KMS-11 (cell line): ENCODE measurements at regions not wholly inside any gene's neighbourhood (a gene's known extent, or its start where the extent isn't known, plus 50 kb on each side); places are given as distances from the start of the nearest gene placed in this dataset.

Experiments
- H2AFZ ChIP-seq: fragments of 200-600 bp; sonication (generic); 2 replicates; pipeline ENCODE4 v1.6.1; 2016; ENCODE audit warnings: antibody characterized with exemption, mixed run types, low read depth
- H3K27ac ChIP-seq: fragments of 200-600 bp; sonication (generic); 2 replicates; pipeline ENCODE4 v1.6.1; 2016; ENCODE audit warnings: mild to moderate bottlenecking, mixed run types
- H3K27me3 ChIP-seq: fragments of 200-600 bp; sonication (generic); 2 replicates; pipeline ENCODE4 v1.6.1; 2017; ENCODE audit warnings: mild to moderate bottlenecking, low read depth, mixed run types, moderate library complexity; ENCODE audit not compliant: insufficient read depth
- H3K36me3 ChIP-seq: fragments of 200-600 bp; sonication (generic); 2 replicates; pipeline ENCODE4 v1.6.1; 2017; ENCODE audit warnings: mild to moderate bottlenecking, mixed run types; ENCODE audit not compliant: insufficient read depth
- H3K4me1 ChIP-seq: fragments of 200-600 bp; sonication (generic); 2 replicates; pipeline ENCODE4 v1.6.1; 2016; ENCODE audit warnings: mild to moderate bottlenecking, low read depth, mixed run types; ENCODE audit not compliant: poor library complexity, severe bottlenecking
- H3K4me2 ChIP-seq: fragments of 200-600 bp; sonication (generic); 2 replicates; pipeline ENCODE4 v1.7.0; 2016; ENCODE audit warnings: mild to moderate bottlenecking, mixed run types
- H3K4me3 ChIP-seq: fragments of 200-600 bp; sonication (generic); IDR thresholded peaks from 2 replicates; pipeline ENCODE4 v1.6.1; 2017; ENCODE audit warnings: low read depth, low read length, mixed read lengths; ENCODE audit not compliant: insufficient read depth
- H3K79me2 ChIP-seq: fragments of 200-600 bp; sonication (generic); 2 replicates; pipeline ENCODE4 v1.6.1; 2016; ENCODE audit warnings: low read depth, mixed run types; ENCODE audit not compliant: insufficient read depth
- H3K9ac ChIP-seq: fragments of 200-600 bp; sonication (generic); 2 replicates; pipeline ENCODE4 v1.6.1; 2016; ENCODE audit warnings: mild to moderate bottlenecking, mixed run types
- H4K20me1 ChIP-seq: fragments of 200-600 bp; sonication (generic); 2 replicates; pipeline ENCODE4 v1.6.1; 2016; ENCODE audit warnings: mild to moderate bottlenecking, mixed run types; ENCODE audit not compliant: insufficient read depth
- CTCF ChIP-seq: fragments of 200-600 bp; sonication (generic); conservative IDR thresholded peaks from 2 replicates; pipeline ENCODE4 v1.6.1; 2017; ENCODE audit warnings: low read depth, mild to moderate bottlenecking, antibody characterized with exemption, low read length, moderate library complexity, mixed read lengths

DNA sequence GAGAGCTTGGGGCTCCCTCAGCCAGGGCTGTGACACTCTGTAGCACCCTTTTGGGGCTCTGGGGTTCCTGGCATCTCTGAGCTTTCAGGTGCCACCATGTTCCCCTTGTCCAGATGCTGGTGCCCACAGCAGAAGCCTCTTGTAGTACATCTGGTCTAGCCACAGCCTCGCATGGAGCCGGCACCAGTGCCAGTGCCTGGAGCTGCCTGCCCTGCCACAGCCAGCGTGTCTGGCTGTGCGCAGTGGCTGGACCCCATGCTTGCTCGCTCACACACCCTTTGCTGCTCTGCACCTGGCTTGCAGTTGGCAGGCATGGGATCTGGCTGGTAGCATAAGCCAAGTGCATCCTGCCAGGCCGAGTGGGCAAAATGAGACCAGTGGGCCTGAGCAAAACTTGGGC, 744.8 kb upstream of the GBE1 start:
- H3K4me1 ChIP-seq = no peaks in the 10 kb centered on the region
- no peaks in the 10 kb centered on the region for H3K36me3 ChIP-seq
- no peak overlapping the region for H3K9ac ChIP-seq
- H2AFZ ChIP-seq = no peak overlapping the region
- no peak overlapping the region for H3K27ac ChIP-seq
- H3K27me3 ChIP-seq = no peaks in the 10 kb centered on the region
- no peaks in the 10 kb centered on the region for H3K79me2 ChIP-seq
- no peaks in the 10 kb centered on the region for H4K20me1 ChIP-seq
- H3K4me3 ChIP-seq = no peak overlapping the region
- H3K4me2 ChIP-seq = no peak overlapping the region
- TF ChIP-seq CTCF = no peak

DNA sequence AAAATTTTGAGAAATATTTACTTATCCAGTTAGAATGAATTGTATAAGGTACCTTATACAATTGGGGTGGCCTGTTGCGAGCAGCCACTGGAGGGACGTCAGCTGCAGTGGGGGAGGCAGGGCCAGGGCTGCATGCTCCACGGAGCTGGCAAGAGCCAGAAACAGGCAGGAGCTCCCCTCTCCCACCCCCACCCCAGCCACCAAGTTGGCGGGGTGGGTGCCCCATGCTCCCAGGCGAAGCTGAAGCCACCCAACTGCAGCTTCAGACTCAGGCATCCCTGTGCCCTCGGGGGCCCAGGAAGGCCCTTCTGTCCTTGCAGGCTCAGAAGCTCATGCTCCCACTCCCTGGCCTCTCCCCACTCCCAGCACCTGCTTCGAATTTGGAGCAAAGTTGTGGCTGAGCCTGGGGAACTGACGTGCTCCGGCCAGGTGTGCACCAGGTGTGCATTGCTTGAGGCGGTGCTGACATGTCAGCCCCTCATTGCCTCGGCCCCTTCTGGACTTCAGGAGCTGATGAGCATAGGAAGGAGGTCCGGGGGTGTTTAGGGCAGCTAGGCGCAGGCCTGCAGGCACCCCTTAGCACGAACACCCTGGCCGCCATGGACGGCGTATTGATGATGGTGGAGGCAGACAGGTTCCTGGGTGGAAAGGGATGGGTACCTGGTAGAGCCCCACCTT, 743.8 kb upstream of the GBE1 start:
- H3K36me3 ChIP-seq = no peaks in the 10 kb centered on the region
- H3K79me2 ChIP-seq = no peaks in the 10 kb centered on the region
- H4K20me1 ChIP-seq = no peaks in the 10 kb centered on the region
- no peak overlapping the region for H3K27ac ChIP-seq
- TF ChIP-seq CTCF = no peak
- no peak overlapping the region for H3K4me3 ChIP-seq
- H2AFZ ChIP-seq = no peak overlapping the region
- no peaks in the 10 kb centered on the region for H3K4me1 ChIP-seq
- H3K4me2 ChIP-seq = no peak overlapping the region
- no peaks in the 10 kb centered on the region for H3K27me3 ChIP-seq
- H3K9ac ChIP-seq = no peak overlapping the region

DNA sequence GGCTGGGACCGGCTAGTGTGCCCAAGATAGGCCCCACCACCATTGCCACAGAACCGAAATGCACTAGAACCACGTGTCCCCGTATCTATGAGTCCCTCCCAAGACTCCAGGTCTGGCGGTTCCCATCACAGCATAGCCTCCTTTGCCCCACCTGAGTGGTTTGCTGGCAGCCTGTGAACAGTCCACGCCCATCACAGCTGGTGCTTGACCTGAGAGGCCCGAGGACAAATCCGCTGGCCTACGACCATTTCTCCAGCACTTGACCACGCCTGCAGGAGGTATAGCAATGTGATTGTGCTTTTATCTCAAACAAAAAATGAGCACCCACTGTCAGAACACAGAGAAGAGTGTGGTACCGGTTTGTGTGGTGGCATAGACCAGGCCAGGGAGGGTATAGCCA, 736.7 kb upstream of the GBE1 start:
- Histone ChIP-seq H3K9ac (no peak overlapping the region), H3K4me1 (no peaks in the 10 kb centered on the region), H3K79me2 (no peaks in the 10 kb centered on the region), H3K4me2 (no peak overlapping the region), H4K20me1 (no peaks in the 10 kb centered on the region), H2AFZ (no peak overlapping the region), H3K36me3 (no peaks in the 10 kb centered on the region), H3K27me3 (no peaks in the 10 kb centered on the region), H3K27ac (no peak overlapping the region), H3K4me3 (no peak overlapping the region)
- TF ChIP-seq CTCF = no peak

DNA sequence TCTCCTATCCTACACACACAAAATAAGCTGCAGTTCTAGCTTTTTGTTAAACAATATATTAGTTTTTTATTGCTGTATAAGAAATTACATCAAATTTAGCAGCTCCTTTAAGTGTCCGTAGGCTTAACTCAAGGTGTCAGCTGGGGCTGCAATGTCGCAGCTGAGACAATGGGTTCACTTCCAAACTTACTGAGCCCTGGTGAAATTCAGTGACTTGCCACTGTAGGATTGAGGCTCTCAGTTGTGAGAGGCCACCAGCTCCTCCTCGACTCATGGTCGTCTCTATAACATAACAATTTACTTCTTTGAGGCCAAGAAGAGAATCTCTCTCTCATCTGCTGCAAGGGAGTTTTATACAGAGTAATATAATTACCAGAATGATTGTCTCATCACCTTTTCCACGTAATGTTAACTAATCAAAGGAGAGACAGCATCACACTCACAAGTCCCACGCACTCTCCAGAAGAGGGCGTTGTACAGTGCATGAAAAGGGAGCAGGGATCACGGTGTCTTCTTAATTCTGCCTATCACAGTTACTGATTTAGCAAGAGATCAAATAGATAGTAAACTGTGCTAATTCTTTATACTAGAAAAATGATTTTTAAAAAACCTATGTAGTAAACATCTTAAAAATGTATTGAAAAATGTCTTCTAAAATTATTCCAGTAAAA, 735.6 kb upstream of the GBE1 start:
- Histone ChIP-seq H3K27me3 (no peaks in the 10 kb centered on the region), H3K4me1 (no peaks in the 10 kb centered on the region), H3K27ac (no peak overlapping the region), H4K20me1 (no peaks in the 10 kb centered on the region), H3K36me3 (no peaks in the 10 kb centered on the region), H3K4me2 (no peak overlapping the region), H2AFZ (no peak overlapping the region), H3K9ac (no peak overlapping the region), H3K79me2 (no peaks in the 10 kb centered on the region), H3K4me3 (no peak overlapping the region)
- no peak for TF ChIP-seq CTCF
